H1 (cell line): ENCODE measurements at regions not wholly inside any gene's neighbourhood (a gene's known extent, or its start where the extent isn't known, plus 50 kb on each side); places are given as distances from the start of the nearest gene placed in this dataset.

Experiments
- CTCF ChIA-PET: fragments of 300-600 bp; sonication (Branson Sonifier 250); formaldehyde crosslinking; loops from one replicate; lab custom pipeline; 2021; ENCODE audit not compliant: partially characterized antibody; lab: Charles Lee
- POLR2A ChIA-PET: fragments of 300-600 bp; sonication (Branson Sonifier 250); formaldehyde crosslinking; loops from one replicate; lab custom pipeline; 2021; ENCODE audit warnings: inconsistent platforms; ENCODE audit not compliant: partially characterized antibody; lab: Charles Lee
- DNase-seq, 2 experiments: peaks; one replicate each; pipeline versions ENCODE4 v3.0.0 to v3.0.0-alpha.2; 2010 to 2022; ENCODE audit warnings: low spot score in 2 of 2, low read depth in 1 of 2, mixed read lengths in 1 of 2
- FAIRE-seq: peaks from 2 replicates; lab custom pipeline; 2011; peaks lifted over from hg19 to GRCh38; lab: Jason Lieb, UNC
- H2AFZ ChIP-seq: 2 replicates; pipeline ENCODE4 v1.8.1; 2012; ENCODE audit warnings: low read length, inconsistent platforms
- H2AK5ac ChIP-seq: 2 replicates; pipeline ENCODE4 v1.6.1; 2013; ENCODE audit warnings: low read depth, low read length
- H2BK120ac ChIP-seq: replicated peaks from 2 replicates; pipeline ENCODE3; 2013; ENCODE audit warnings: low read depth, low read length, inconsistent platforms
- H2BK12ac ChIP-seq: 2 replicates; pipeline ENCODE4 v1.6.1; 2013; ENCODE audit warnings: low read depth, low read length
- H2BK15ac ChIP-seq: 2 replicates; pipeline ENCODE4 v1.6.1; 2013; ENCODE audit warnings: low read length
- H2BK20ac ChIP-seq: 2 replicates; pipeline ENCODE4 v1.6.1; 2013; ENCODE audit warnings: low read length
- H2BK5ac ChIP-seq: 2 replicates; pipeline ENCODE4 v1.6.1; 2013; ENCODE audit warnings: low read depth, low read length
- H3K14ac ChIP-seq: 2 replicates; pipeline ENCODE4 v1.6.1; 2013; ENCODE audit warnings: inconsistent platforms; ENCODE audit not compliant: insufficient read length
- H3K18ac ChIP-seq: 2 replicates; pipeline ENCODE4 v1.6.1; 2013; ENCODE audit warnings: low read length; ENCODE audit errors: extremely low read depth
- H3K23ac ChIP-seq: 2 replicates; pipeline ENCODE4 v1.6.1; 2013; ENCODE audit warnings: inconsistent platforms; ENCODE audit not compliant: insufficient read length
- H3K23me2 ChIP-seq: 2 replicates; pipeline ENCODE4 v1.6.1; 2013; ENCODE audit warnings: low read depth, low read length
- H3K27ac ChIP-seq: 2 replicates; pipeline ENCODE4 v1.6.1; 2011; ENCODE audit warnings: low read depth, low read length, inconsistent platforms
- H3K27me3 ChIP-seq, 4 experiments: replicated peaks in 1 of 4; 1 replicate in 1 of 4; 2 replicates in 3 of 4; pipeline versions ENCODE4 v1.6.1 to v1.8.1; 2011 to 2013; ENCODE audit warnings: low read length in 3 of 4, mild to moderate bottlenecking in 3 of 4, inconsistent platforms in 2 of 4, mixed read lengths in 2 of 4, moderate library complexity in 1 of 4; ENCODE audit not compliant: control insufficient read depth in 3 of 4, insufficient read depth in 3 of 4; ENCODE audit errors: extremely low read depth in 1 of 4
- H3K36me3 ChIP-seq, 4 experiments: 2 replicates each; pipeline versions ENCODE4 v1.6.1 to v1.8.1; 2011 to 2013; ENCODE audit warnings: mild to moderate bottlenecking in 4 of 4, low read length in 3 of 4, moderate library complexity in 2 of 4, control low read depth in 1 of 4, inconsistent platforms in 1 of 4; ENCODE audit not compliant: insufficient read depth in 4 of 4, control insufficient read depth in 2 of 4
- H3K4ac ChIP-seq: replicated peaks from 2 replicates; pipeline ENCODE3; 2013; ENCODE audit warnings: low read length, low read depth, mixed read lengths, inconsistent platforms; ENCODE audit not compliant: insufficient read length
- H3K4me1 ChIP-seq, 4 experiments: replicated peaks in 1 of 4; 1 replicate in 1 of 4; 2 replicates in 3 of 4; pipeline versions ENCODE4 v1.6.1 to v1.8.1; 2011 to 2013; ENCODE audit warnings: low read length in 3 of 4, inconsistent platforms in 2 of 4, mixed read lengths in 1 of 4; ENCODE audit not compliant: insufficient read depth in 4 of 4, control insufficient read depth in 3 of 4
- H3K4me2 ChIP-seq, 2 experiments: 2 replicates each; pipeline versions ENCODE4 v1.6.1 to v1.8.1; 2011 to 2013; ENCODE audit warnings: low read depth in 2 of 2, low read length in 2 of 2, control low read depth in 1 of 2, inconsistent platforms in 1 of 2, mild to moderate bottlenecking in 1 of 2; ENCODE audit not compliant: insufficient read depth in 1 of 2
- H3K4me3 ChIP-seq, 4 experiments: fragments of 200-600, 300-600 bp in 1 of 4; sonication (generic), shearing (Covaris generic), sonication (Bioruptor Twin) in 1 of 4; 2 replicates each; pipeline versions ENCODE4 v1.5.1 to v1.8.1; 2011 to 2016; ENCODE audit warnings: low read length in 4 of 4, low read depth in 3 of 4, control low read depth in 2 of 4, inconsistent platforms in 2 of 4, mild to moderate bottlenecking in 2 of 4, mixed read lengths in 1 of 4, moderate library complexity in 1 of 4; ENCODE audit not compliant: insufficient read depth in 2 of 4; ENCODE audit errors: extremely low read depth in 1 of 4
- H3K56ac ChIP-seq: replicated peaks from 2 replicates; pipeline ENCODE3; 2013; ENCODE audit warnings: low read depth, mild to moderate bottlenecking, mixed read lengths, low read length, inconsistent platforms; ENCODE audit not compliant: insufficient read length
- H3K79me1 ChIP-seq: 2 replicates; pipeline ENCODE4 v1.6.1; 2013; ENCODE audit warnings: low read depth, low read length, control low read depth
- H3K79me2 ChIP-seq, 2 experiments: 2 replicates each; pipeline versions ENCODE4 v1.6.1 to v1.8.1; 2012 to 2013; ENCODE audit warnings: low read length in 2 of 2, mild to moderate bottlenecking in 2 of 2, inconsistent platforms in 1 of 2; ENCODE audit not compliant: insufficient read depth in 2 of 2, control insufficient read depth in 1 of 2
- H3K9ac ChIP-seq, 4 experiments: replicated peaks in 1 of 4; 1 replicate in 1 of 4; 2 replicates in 3 of 4; pipeline versions ENCODE4 v1.6.1 to v1.8.1; 2011 to 2013; ENCODE audit warnings: low read depth in 3 of 4, low read length in 3 of 4, control low read depth in 2 of 4, mild to moderate bottlenecking in 2 of 4, moderate library complexity in 2 of 4, inconsistent platforms in 1 of 4; ENCODE audit errors: extremely low read depth in 1 of 4
- H3K9me3 ChIP-seq, 2 experiments: 2 replicates each; pipeline versions ENCODE4 v1.6.1 to v1.8.1; 2012 to 2013; ENCODE audit warnings: mild to moderate bottlenecking in 2 of 2, moderate library complexity in 2 of 2, control low read depth in 1 of 2, inconsistent platforms in 1 of 2, low read depth in 1 of 2, low read length in 1 of 2, mixed read lengths in 1 of 2; ENCODE audit not compliant: insufficient read depth in 2 of 2
- H4K20me1 ChIP-seq, 2 experiments: replicated peaks in 1 of 2; 2 replicates each; pipeline versions ENCODE3 to v1.8.1; 2011 to 2013; ENCODE audit warnings: inconsistent platforms in 2 of 2, low read length in 2 of 2, mild to moderate bottlenecking in 1 of 2; ENCODE audit not compliant: insufficient read depth in 2 of 2, control insufficient read depth in 1 of 2
- H4K5ac ChIP-seq: 2 replicates; pipeline ENCODE4 v1.6.1; 2013; ENCODE audit warnings: low read length, low read depth, mixed read lengths, inconsistent platforms; ENCODE audit not compliant: insufficient read length
- H4K8ac ChIP-seq: 2 replicates; pipeline ENCODE4 v1.8.0; 2013; ENCODE audit warnings: mild to moderate bottlenecking, moderate library complexity, low read length, inconsistent platforms; ENCODE audit not compliant: insufficient read depth; ENCODE audit errors: extremely low read depth
- H4K91ac ChIP-seq: replicated peaks from 2 replicates; pipeline ENCODE3; 2013; ENCODE audit warnings: low read length, mixed read lengths, inconsistent platforms; ENCODE audit not compliant: insufficient read length
- ATF2 ChIP-seq: IDR thresholded peaks from 2 replicates; pipeline ENCODE4 v1.6.1; 2012; ENCODE audit warnings: low read length, inconsistent platforms
- CHD1 ChIP-seq: IDR thresholded peaks from 2 replicates; pipeline ENCODE4 v1.6.1; 2012; ENCODE audit warnings: low read depth, low read length, improper control_type of control experiment
- CTCF ChIP-seq, 3 experiments: IDR thresholded peaks; 1 replicate in 2 of 3; 2 replicates in 1 of 3; pipeline versions ENCODE4 v1.5.1 to v1.6.1; 2011; ENCODE audit warnings: low read length in 3 of 3, mild to moderate bottlenecking in 3 of 3, inconsistent platforms in 2 of 3, low read depth in 1 of 3, moderate library complexity in 1 of 3; ENCODE audit not compliant: insufficient read depth in 1 of 3; ENCODE audit errors: control extremely low read depth in 1 of 3
- E2F6 ChIP-seq: IDR thresholded peaks from 2 replicates; pipeline ENCODE4 v1.6.1; 2012; ENCODE audit warnings: inconsistent platforms
- MAFK ChIP-seq: IDR thresholded peaks from 2 replicates; pipeline ENCODE4 v1.6.1; 2012; ENCODE audit warnings: low read depth, mild to moderate bottlenecking, improper control_type of control experiment, low read length
- MAX ChIP-seq: IDR thresholded peaks from 2 replicates; pipeline ENCODE4 v1.6.1; 2012; ENCODE audit warnings: inconsistent platforms
- RBBP5 ChIP-seq: IDR thresholded peaks from 2 replicates; pipeline ENCODE4 v1.7.1; 2012; ENCODE audit warnings: low read depth, mild to moderate bottlenecking, inconsistent platforms, low read length, moderate library complexity, borderline replicate concordance
- SIRT6 ChIP-seq: IDR thresholded peaks from one replicate; pipeline ENCODE4 v1.7.1; 2012; ENCODE audit warnings: low read length, inconsistent platforms
- SP4 ChIP-seq: IDR thresholded peaks from 2 replicates; pipeline ENCODE4 v1.6.1; 2012; ENCODE audit warnings: low read length, inconsistent platforms
- TCF12 ChIP-seq: IDR thresholded peaks from 2 replicates; pipeline ENCODE4 v1.6.1; 2011; ENCODE audit warnings: low read depth, mild to moderate bottlenecking, low read length
- WGBS, 2 experiments: shearing (Covaris generic) in 1 of 2; methylation state at CpG; one replicate each; pipeline versions ENCODE4 v1.1.6 to v1.1.7; 2013 to 2015; ENCODE audit warnings: low lambda C conversion rate in 2 of 2, mixed read lengths in 2 of 2, inconsistent platforms in 1 of 2, low coverage in 1 of 2, missing lambda C conversion rate in 1 of 2; ENCODE audit not compliant: insufficient replicate concordance in 2 of 2, insufficient coverage in 1 of 2, insufficient read length in 1 of 2; ENCODE audit errors: extremely low coverage in 1 of 2, missing lambda C conversion rate in 1 of 2; 5-methylcytosine and 5-hydroxymethylcytosine counted together

GRCh38 chr4:57448901-57449300 lies 338.7 kb upstream of the IGFBP7 start:
- Histone ChIP-seq H3K4ac (no peak overlapping the region), H3K79me1 (no peaks in the 10 kb centered on the region), H2BK12ac (no peak overlapping the region), H3K9ac (no peak overlapping the region), H3K4me3 (no peak overlapping the region), H2BK15ac (no peak overlapping the region), H3K36me3 (no peaks in the 10 kb centered on the region), H2BK5ac (no peak overlapping the region), H3K9me3 (0 out of 4 replicates have a peak, but pooled peaks cover 0 to 2% of the 10 kb centered on the region in 2 experiments), H3K4me1 (no peaks in the 10 kb centered on the region), H3K18ac (no peak overlapping the region), H3K27me3 (no peaks in the 10 kb centered on the region), H2AFZ (no peak overlapping the region), H3K23ac (no peak overlapping the region), H2BK120ac (no peak overlapping the region), H4K91ac (no peak overlapping the region), H3K14ac (no peak overlapping the region), H2BK20ac (no peak overlapping the region), H3K79me2 (no peaks in the 10 kb centered on the region), H4K8ac (no peak overlapping the region), H2AK5ac (no peak overlapping the region), H3K27ac (no peak overlapping the region), H3K56ac (no peak overlapping the region), H4K5ac (no peak overlapping the region), H3K23me2 (no peaks in the 10 kb centered on the region), H3K4me2 (no peak overlapping the region), H4K20me1 (no peaks in the 10 kb centered on the region)
- DNase-seq, result no peak
- POLR2A ChIA-PET, result no interaction called here
- FAIRE-seq, result no peak
- CTCF ChIA-PET, result interaction anchor here (1.4 kb wide), 1 partner anchor 285 kb away, joined by 5 read pairs; no protein-coding TSS in a partner anchor
- 46% methylated on average over 2 of the region's 2 CpGs; no CpG with 5 or more reads in 1 of the 2 experiments for WGBS, 2 experiments
- no peak for TF ChIP-seq CHD1
- TF ChIP-seq TCF12, result no peak
- TF ChIP-seq RBBP5, result no peak
- TF ChIP-seq MAX, result no peak
- no peak for TF ChIP-seq E2F6
- no peak for TF ChIP-seq CTCF (IDR thresholded peaks at IDR 0.05; ENCODE audit: control extremely low read depth in 1 of 3, insufficient read depth in 1 of 3, low read depth in 1 of 3, low read length in 3 of 3)
- TF ChIP-seq ATF2, result no peak
- TF ChIP-seq SIRT6, result no peak
- TF ChIP-seq SP4, result no peak
- TF ChIP-seq MAFK, result no peak
